ENCODE measurements at regions not wholly inside any gene's neighbourhood (a gene's known extent, or its start where the extent isn't known, plus 50 kb on each side); places are given as distances from the start of the nearest gene placed in this dataset.

GRCh38 chr3:72244396-72244795 lies 459.4 kb upstream of the PROK2 start:
- H3K79me2 ChIP-seq (ENCODE audit: low read length): no peaks in the 10 kb centered on the region
- no peak overlapping the region for H3K4me3 ChIP-seq (ENCODE audit: low read length)
- H3K27me3 ChIP-seq (replicated peaks; ENCODE audit: insufficient read depth, low read length): no peaks in the 10 kb centered on the region
- H3K4me1 ChIP-seq (ENCODE audit: low read length): no peaks in the 10 kb centered on the region
- TF ChIP-seq EZH2 (optimal IDR thresholded peaks at IDR 0.05; ENCODE audit: low read depth, low read length) (no peak), CTCF (IDR thresholded peaks at IDR 0.05; ENCODE audit: low read length) (no peak)
- no peaks in the 10 kb centered on the region for H3F3A ChIP-seq (ENCODE audit: insufficient read depth, low read length)
- H4K20me1 ChIP-seq (ENCODE audit: insufficient read depth, low read length): no peaks in the 10 kb centered on the region
- no peaks in the 10 kb centered on the region for H3K9me3 ChIP-seq (replicated peaks; ENCODE audit: insufficient read depth, low read length)
- no peak for DNase-seq
- no peak overlapping the region for H3K9ac ChIP-seq (ENCODE audit: low read length)
- no peaks in the 10 kb centered on the region for H3K36me3 ChIP-seq (replicated peaks; ENCODE audit: insufficient read depth, low read length)
- H3K4me2 ChIP-seq (ENCODE audit: low read depth, low read length): no peak overlapping the region
- H3K9me2 ChIP-seq (replicated peaks; ENCODE audit: insufficient read depth, low read length): no peaks in the 10 kb centered on the region
- H3K27ac ChIP-seq (ENCODE audit: low read length): no peak overlapping the region
- H2AFZ ChIP-seq (ENCODE audit: low read length): no peak overlapping the region

- no peaks in the 10 kb centered on the region for H3K9me2 ChIP-seq (replicated peaks; ENCODE audit: insufficient read depth, low read length)
- H3K27ac ChIP-seq (ENCODE audit: low read length): no peak overlapping the region
- H3K79me2 ChIP-seq (ENCODE audit: low read length): no peaks in the 10 kb centered on the region
- no peak for DNase-seq
- H3K27me3 ChIP-seq (replicated peaks; ENCODE audit: insufficient read depth, low read length): no peaks in the 10 kb centered on the region
- H2AFZ ChIP-seq (ENCODE audit: low read length): no peak overlapping the region
- H3F3A ChIP-seq (ENCODE audit: insufficient read depth, low read length): no peaks in the 10 kb centered on the region
- TF ChIP-seq EZH2 (optimal IDR thresholded peaks at IDR 0.05; ENCODE audit: low read depth, low read length) (no peak), EZH2phosphoT487 (IDR thresholded peaks at IDR 0.05; ENCODE audit: low read length) (no peak), CTCF (IDR thresholded peaks at IDR 0.05; ENCODE audit: low read length) (no peak)
- H3K4me2 ChIP-seq (ENCODE audit: low read depth, low read length): no peak overlapping the region
- H3K9me3 ChIP-seq (replicated peaks; ENCODE audit: insufficient read depth, low read length): no peaks in the 10 kb centered on the region
- no peaks in the 10 kb centered on the region for H3K4me1 ChIP-seq (ENCODE audit: low read length)
- no peak overlapping the region for H3K9ac ChIP-seq (ENCODE audit: low read length)
- H4K20me1 ChIP-seq (ENCODE audit: insufficient read depth, low read length): no peaks in the 10 kb centered on the region
- H3K36me3 ChIP-seq (replicated peaks; ENCODE audit: insufficient read depth, low read length): no peaks in the 10 kb centered on the region
- H3K4me3 ChIP-seq (ENCODE audit: low read length): no peak overlapping the region
Measured at GRCh38 chr3:72242326-72242725, 457.4 kb upstream of the PROK2 start.

GRCh38 chr3:72241525-72241924 lies 456.6 kb upstream of the PROK2 start:
- Histone ChIP-seq H3F3A (ENCODE audit: insufficient read depth, low read length) (no peaks in the 10 kb centered on the region), H3K27me3 (replicated peaks; ENCODE audit: insufficient read depth, low read length) (no peaks in the 10 kb centered on the region), H3K9ac (ENCODE audit: low read length) (no peak overlapping the region), H3K36me3 (replicated peaks; ENCODE audit: insufficient read depth, low read length) (no peaks in the 10 kb centered on the region), H4K20me1 (ENCODE audit: insufficient read depth, low read length) (no peaks in the 10 kb centered on the region), H3K9me2 (replicated peaks; ENCODE audit: insufficient read depth, low read length) (no peaks in the 10 kb centered on the region), H3K4me1 (ENCODE audit: low read length) (no peaks in the 10 kb centered on the region), H3K27ac (ENCODE audit: low read length) (no peak overlapping the region), H3K79me2 (ENCODE audit: low read length) (no peaks in the 10 kb centered on the region), H3K4me2 (ENCODE audit: low read depth, low read length) (no peak overlapping the region), H3K9me3 (replicated peaks; ENCODE audit: insufficient read depth, low read length) (no peaks in the 10 kb centered on the region), H3K4me3 (ENCODE audit: low read length) (no peak overlapping the region), H2AFZ (ENCODE audit: low read length) (no peak overlapping the region)
- no peak for DNase-seq
- TF ChIP-seq EZH2 (optimal IDR thresholded peaks at IDR 0.05; ENCODE audit: low read depth, low read length) (no peak), CTCF (IDR thresholded peaks at IDR 0.05; ENCODE audit: low read length) (no peak), EZH2phosphoT487 (IDR thresholded peaks at IDR 0.05; ENCODE audit: low read length) (no peak)
